ENCODE measurements at regions not wholly inside any gene's neighbourhood (a gene's known extent, or its start where the extent isn't known, plus 50 kb on each side); places are given as distances from the start of the nearest gene placed in this dataset.

DNA sequence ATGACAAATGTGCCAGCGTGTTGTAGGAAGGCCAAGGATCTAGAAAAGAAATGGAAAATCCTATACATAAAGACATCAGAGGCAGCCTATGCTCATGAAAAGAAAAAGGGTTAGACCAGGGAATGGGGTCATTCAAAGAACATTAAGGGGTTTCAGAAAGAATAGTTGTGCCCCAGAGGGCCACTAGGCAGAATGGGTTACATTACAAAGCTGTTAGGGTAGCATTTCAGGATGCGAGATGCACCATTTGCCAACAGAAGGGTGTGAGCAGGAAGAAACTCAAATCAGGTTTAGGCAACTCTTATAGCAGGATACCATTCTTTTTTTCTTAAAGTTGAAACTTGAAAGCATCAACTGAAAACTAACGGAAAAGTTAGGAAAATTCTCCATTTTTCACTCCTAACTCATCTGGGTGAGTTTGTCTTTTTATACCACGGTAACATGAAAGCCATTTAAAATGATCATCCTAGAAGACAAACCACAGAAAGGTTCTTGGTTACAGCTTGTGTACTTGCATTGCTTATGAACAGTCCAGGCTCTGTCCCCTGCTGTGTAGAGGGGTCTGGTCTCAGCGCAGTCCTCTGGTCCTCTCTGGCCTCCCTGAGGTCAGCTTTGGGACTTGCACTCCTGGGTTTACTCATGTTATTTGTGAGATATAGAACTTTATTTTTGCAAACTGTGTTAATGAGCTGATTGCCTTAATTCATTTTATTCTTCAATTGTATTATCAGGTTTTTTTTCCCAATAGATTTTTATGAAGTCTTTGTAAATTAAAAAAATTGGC lies 209.1 kb downstream of the DACT1 start:
- DNase-seq (ENCODE audit: low read depth) = no peak

DNA sequence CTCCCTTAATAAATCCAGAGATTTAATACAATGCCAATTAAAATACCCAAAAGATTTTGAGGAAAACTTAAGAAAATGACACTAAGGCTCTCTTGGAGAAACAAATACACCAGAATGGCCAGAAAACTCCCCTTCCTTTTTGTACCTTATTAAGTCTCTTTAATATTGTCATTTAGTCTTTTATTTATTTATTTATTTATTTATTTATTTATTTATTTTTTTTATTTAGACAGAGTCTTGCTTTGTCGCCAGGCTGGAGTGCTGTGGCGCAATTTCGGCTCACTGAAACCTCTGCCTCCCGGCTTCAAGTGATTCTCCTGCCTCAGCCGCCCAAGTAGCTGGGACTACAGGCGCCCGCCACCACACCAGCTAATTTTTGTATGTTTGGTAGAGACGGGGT lies 210.6 kb downstream of the DACT1 start:
- DNase-seq (ENCODE audit: low read depth) = no peak

DNA sequence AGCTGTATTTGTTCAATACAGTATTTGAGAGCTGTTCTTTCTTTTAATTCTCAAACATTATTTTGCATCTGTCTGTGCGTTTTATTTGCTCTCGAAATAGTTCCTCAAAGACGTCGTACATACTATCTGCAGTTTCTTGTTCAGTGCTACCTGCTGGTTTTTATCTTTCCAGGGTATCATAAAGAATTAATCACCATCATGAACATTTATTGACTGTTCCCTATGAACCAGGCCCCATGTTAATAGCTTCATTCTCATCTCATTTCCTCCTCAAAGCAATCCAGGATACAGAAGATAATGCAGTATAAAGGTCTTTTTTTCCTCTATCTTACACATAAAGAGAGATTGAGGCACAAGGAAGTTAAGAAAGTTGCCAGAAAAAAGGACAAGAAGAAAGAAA lies 211.8 kb downstream of the DACT1 start:
- DNase-seq (ENCODE audit: low read depth) = no peak

DNA sequence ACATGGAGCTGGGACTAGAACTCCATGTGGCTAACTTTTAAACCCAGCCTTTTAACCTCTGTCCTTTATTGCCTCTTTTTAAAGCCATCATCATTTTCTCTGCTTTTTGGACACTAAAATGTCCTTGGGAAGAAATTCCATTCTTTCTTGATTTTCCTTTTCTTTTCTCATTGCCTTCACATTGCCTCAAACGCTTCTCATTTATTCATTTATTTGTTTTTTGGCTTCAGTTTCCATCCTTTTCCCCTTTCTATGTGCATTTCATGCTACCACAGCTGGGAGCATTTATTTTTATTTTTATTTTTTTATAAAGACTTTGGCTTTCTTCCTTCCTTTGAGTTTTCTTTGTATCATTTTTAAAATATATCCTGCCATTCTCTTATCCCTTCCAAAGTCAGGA lies 212.2 kb downstream of the DACT1 start:
- DNase-seq (ENCODE audit: low read depth) = no peak

DNA sequence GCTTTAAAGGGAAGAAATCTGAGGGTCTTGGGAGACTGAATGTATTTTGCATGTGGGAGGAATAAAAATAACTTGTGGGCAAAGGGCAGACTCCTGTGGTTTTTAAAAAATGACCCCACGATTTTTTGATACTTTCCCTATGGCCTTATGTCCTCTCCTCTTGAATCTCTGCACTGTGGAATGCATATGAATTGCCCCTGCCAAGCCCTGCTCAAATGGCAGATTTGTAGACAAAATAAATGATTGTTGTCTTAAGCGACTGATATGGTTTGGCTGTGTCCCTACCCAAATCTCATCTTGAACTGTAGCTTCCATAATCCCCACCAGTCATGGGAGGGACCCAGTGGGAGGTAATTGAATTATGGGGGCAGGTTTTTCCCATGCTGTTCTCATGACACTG lies 223.8 kb downstream of the DACT1 start:
- no peak for DNase-seq (ENCODE audit: low read depth)

DNA sequence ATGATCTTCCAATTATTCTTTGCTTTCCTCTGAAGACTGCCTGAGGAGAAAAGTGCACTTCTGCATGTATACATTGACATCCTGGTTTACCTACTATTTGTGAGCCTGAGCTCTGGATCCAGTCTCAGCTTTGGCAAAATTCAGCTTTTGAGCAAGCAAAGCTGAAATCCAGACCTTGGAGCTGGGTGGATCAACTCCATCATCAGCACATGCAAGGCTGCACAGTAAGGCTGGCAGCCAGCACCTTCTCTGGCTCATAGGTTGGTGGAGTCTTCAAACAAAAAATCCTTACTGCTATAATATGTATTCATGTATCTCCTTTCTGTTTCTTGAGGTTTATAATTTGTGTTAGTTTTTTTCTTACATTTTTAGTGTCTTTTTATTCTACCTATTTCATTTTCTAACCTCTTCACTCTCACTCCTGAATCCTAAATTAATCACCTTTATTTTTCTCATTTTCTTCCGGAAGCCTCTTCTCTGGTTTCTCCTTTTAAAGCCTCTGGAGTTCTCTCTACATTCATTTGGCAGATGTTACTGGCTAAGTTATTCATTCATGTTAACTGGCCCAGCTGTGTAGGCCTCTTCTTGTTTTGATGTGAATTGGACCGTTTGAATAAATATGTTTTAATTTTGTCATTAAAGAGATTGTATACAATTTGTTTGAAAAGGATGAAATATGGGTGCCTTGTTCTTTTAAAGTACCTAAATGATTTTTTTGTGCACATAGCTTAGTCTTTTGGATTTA lies 224.8 kb downstream of the DACT1 start:
- DNase-seq (ENCODE audit: low read depth) = no peak

DNA sequence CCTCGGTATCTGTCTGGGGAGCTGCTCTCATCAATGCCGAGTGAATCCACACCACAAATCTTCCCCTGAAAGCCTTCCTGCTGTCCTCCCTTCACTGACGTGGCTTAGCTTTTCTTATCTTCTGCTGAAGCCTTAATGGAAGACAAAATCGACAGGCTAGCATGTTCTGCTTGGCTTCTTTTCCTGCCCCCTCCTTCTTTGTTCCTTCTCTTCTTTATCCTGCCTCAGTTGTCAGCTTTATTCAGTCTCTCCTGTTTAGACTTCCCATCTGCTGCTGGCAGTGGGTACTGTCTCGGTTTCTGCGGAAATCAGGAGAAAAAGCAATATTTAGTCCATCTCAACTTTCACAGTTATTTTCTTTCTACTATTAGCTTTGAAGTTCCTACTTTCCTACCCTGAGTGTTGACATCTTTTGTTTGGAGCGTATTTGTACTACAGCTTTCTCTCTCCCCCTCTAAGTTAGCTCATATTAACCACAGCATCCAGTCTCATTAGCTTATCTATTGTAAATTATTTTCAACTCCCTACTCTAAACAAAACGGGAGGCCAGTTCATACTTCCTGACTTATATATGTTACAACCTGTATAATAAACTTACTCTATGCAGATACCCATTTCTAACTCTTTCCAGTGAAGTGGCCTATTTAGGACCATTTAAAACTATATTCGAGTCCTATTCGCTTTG lies 226.0 kb downstream of the DACT1 start:
- DNase-seq (ENCODE audit: low read depth) = no peak

DNA sequence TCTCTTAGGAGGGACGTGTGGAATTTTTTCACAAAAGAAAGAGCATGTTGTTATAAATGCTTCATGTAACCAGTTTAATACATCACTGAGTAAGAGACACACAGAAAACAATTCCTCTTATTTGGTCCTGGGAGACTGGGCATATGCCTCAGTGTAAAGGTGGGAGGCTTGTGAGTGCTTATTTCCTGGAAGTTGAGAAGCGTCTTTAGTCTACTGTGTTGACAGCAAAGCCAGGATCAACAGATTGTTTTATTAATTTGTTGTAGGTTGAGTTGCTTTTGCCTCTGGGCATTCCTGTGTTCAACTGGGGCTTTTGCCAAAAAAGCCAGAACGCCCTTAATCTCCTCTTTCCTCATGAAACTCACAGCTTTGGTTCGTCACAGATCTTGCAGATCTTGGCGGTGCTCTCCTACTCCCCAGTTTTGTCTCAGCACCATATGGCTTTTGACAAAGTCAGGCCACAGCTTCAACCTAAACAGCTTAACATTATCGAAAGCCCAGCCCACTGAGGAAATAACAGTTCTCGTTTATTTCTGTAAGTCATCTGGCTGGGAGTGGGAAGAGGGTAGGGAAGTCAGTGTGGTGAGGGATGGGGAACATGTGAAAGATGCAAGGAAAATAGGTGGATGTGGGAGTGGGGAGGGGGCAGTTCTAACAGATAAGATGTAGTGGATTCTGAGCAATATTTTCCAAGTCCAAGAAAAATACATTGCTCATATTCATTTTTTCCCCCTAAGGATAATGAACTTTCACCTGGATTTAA lies 227.2 kb downstream of the DACT1 start:
- DNase-seq (ENCODE audit: low read depth) = peak; percentile 97

DNA sequence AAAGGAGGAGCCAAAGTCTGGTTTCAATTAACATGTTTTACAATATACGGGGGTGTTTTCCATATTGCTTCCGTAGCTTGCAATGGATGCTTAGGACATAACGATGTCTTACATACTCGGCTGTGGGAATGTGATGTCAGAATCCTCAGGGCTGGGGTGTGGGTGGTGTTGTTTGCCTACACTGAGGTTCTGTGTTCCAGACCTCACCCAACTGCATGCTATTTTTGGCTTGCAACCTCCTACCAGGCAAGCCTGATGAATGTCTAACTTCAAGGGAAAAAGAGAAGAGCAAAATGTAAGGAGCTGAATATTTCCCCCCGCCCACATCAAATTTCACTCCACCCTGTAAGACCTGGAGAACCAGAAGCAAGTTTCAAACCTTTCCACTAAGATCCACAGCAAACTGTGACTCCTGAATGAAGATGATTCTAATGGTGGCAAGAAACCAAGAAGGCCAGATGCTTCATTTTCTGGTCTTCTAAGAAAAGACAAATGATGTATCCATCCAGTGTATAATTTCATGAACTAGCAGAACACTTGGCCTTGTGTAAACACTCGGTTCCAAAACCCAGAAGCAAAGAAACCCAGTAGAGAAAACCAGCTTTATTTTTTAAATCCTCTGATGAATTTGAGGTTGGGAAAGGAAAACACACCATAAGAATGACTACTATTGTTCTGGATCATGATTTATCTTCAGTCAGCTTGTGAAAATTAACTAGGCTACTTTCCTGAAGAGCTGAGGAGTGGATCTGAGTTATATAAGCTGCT lies 227.9 kb downstream of the DACT1 start:
- peak; percentile 20 for DNase-seq (ENCODE audit: low read depth)

DNA sequence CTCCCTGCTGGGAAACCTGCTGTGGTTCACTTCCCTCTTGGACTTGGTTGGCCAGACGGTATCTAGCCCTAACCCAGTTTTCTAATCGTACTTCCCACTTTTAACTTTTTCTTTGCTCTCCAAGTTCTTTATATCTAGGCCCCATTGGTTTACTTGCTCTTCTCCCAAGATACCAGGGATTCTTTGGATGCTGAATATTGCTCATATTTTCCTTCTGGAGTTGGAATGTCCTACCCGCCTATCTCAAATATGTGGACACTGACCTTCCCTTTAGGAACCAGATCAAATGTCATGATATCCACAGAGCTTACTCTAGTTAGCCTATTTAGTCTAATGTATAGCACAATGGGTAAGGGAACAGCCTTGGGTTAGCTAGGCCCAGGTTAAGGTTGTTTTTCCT lies 228.6 kb downstream of the DACT1 start:
- no peak for DNase-seq (ENCODE audit: low read depth)

DNA sequence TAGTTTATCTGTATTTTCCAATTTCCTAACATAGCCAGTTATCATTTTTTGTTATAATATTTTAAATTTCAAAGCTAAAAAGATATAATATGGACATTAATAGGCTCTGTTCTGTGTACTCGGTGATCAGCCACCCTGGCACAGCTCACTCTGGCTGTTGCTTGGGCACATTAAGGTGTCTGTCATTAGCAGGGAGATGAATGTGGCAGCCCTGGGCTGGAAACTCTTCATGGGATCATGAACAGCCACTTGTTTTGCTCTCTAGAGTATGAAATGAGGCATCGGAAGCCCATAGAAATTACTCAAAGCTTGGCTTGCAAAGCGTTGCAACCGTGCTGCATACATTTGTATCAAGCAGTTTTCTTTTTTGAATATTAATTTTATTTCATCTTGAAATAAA lies 233.2 kb downstream of the DACT1 start:
- no peak for DNase-seq (ENCODE audit: low read depth)

DNA sequence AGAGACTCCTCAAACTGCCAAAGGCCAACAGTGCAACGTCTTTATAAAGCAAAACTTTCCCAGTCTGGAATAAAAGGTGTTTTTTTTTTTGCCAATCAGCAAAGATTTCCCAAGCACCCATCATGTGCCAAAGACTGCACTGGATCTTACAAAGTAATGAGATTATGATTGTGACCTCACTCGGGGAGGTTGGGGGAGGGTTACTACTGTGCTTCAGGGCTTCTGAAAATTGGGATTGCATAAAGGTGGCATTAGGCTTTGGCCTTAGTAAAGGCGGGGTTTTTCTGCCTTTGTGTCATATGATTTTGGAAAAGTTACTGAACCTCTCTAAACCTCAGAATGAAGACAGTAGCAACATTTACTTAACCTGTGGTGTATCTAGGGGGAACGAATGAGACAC lies 233.8 kb downstream of the DACT1 start:
- no peak for DNase-seq (ENCODE audit: low read depth)

DNA sequence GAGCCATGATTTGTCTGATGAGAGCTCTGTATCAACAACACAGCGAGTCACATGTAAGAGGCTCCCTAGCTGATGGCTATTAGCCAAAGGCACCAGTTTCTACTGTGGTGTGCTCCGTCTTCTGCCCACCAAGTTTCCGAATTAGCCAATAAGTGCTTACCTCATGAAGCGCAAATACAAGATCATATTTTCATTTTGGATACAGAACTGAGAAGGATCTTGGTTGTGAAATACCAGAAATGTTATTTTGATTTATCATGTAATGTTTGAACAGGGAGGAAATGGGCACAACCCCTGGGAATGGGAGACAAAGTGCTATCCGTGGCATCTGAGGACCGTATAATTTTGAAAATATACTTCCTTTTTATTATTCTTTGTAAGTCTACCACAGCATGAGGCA lies 234.3 kb downstream of the DACT1 start:
- no peak for DNase-seq (ENCODE audit: low read depth)

DNA sequence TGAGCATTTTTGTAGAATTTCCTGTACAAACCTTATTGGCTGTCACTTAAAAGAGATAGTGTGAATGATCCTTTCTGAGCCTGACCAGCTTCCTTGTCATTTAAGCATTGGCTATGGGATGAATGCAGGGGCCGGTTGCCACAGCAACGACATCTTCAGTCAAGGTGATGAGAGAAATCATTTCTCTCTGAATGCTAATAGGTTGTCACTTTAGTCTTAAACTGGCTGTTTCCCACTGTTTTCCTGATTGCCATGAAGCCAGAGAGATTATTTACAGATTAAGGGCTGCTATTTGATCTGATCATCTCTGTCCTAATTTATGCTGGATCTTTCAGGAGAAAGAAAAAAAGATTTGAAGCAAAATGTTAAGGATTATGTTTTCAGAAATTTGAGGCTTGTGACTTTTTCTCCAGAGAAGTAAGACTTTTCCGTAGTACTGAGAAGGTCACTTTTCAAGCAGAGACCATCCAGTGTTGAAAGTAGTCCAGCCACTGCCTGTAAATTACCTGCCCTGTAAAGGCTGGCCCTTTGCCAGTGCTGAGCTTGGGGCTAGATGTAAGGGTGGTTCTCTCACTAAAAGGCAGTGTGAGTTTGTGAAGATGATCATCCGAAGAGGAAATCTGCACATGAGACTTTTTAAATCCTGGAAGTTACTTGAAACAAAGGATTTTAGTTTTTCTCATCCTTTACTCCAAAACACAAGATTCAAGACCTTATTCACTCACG lies 235.6 kb downstream of the DACT1 start:
- DNase-seq (ENCODE audit: low read depth) = no peak

DNA sequence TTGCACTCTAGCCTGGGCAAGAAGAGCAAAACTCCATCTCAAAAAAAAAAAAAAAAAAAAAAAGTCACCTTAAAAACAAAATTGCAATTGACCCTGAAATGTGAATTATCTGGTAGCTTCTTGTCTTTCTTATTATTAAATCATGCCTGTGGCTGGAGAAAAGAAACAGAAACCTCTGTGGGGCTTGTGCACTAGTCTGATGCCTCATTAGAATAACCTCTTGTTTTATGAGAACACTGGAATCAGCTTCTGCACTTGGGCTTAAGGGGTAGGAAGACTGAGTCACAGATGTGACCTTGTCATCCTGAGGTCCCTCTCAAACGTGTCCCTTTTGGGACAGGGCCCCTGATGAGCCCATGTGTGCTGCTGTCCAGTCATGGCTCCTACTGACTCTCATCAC lies 237.9 kb downstream of the DACT1 start:
- DNase-seq (ENCODE audit: low read depth) = no peak

DNA sequence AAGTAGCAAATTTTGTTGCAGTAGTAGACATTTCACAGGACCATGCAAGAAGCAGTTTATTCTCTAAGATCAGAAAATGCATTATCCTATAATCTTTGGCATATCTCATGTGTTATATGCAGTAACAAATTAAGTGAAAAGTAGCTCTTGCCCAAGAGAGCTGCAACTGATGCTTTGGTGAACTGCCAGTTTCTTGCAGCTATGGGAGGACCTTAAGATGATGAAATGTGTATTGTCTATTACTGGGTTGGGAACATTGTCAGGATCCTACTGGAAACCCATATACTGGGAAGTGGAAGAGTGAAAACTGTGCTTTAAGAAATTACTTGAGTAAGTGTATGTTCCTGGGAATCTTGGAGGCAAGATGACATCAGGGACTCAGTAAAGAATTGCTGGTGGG lies 238.8 kb downstream of the DACT1 start:
- no peak for DNase-seq (ENCODE audit: low read depth)

DNA sequence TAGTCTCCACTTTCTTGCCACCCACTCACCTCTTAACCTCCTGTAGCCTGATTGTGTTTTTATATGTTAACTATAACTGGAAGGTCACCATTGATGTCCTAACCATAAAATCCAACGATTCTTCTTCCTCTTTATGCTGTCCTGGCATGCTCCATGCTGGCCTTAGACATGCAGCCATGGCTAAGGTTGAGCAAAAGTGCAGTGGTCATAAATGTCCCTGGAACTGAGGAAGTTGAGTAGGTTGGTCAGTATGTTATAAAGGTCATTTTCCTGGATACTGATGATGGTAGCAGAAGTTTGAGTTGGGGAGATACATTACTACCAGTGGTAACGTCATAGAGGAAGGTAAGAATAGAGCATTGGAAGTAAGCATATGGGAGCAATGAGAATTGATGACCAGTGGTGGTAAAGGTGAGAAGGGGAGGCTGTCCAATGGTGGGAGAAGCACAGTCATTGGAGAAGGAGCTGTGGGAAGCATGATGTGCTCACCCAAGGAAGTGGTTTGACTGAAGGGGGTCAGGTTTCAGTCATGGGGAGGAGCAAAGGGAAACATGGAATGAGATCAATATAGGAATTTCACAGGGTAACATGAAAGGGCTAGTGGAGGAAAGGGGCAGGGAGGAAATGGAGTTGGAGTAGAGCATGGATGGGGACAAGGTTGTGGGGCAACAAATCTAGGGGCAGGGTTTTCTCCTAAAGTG lies 240.8 kb downstream of the DACT1 start:
- no peak for DNase-seq (ENCODE audit: low read depth)

DNA sequence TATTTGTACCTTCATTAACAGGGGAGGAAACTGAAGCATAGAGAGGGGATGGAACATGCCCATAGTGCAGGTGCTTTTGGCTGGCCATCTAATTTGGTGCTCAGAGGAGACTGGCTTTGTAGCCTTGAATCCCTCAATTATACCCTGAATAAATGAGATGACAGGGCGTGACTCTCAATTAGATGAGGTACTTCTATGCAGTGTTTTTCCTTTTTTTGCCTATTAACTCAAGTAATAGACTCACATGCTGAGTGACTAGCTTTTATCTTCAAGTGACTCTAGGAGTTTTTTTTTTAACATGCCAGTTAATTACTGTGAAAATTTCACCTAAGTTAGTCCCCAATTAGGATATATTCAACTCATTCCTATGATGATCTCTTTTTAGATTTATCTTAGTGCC lies 243.7 kb downstream of the DACT1 start:
- no peak for DNase-seq (ENCODE audit: low read depth)

DNA sequence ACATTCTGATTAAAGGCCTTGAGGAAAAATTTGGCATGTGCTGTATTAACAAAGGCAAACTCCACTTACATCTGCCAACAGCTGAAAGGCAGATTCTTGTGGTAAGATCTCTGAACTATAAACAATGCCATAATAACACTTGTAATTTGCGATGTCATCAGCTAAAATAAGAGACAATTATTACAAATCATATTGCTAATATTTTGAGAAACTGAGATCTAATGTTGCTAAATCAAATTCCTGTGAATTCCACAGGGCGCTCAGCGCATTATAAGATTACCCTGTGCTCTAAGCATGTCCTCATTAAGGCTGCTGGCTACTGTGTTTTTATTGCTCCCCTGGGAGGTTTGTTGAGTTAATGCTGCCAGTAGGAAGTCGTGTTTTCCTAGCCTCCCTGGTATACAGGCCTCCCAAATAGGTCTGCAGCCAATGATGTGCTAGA lies 244.8 kb downstream of the DACT1 start:
- DNase-seq (ENCODE audit: low read depth) = no peak

DNA sequence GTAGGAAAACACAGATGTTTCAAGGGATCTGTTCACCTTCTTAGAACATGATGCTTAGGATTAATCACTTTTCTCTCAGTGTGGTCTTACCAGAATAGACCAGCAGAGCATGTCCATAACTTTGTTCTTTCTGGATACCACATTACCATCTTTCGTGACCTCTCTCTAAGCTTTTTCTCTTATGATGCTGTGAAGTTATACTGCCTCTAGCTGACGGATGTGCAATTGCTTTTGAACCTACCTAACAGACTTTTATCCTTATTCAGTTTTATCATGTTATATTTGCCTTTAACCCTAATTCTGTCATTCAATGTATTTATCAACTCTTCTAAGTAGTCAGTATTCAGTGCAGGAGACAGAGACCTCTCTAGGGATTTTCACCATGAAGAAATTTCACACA lies 246.7 kb downstream of the DACT1 start:
- no peak for DNase-seq (ENCODE audit: low read depth)
